Activated CD4-positive, alpha-beta T cell treated with anti-CD3 and anti-CD28 coated beads, Interleukin-2, amount 10 ng/mL, durations not matched to agents 24 days and 14 days (primary cell): ENCODE measurements at regions not wholly inside any gene's neighbourhood (a gene's known extent, or its start where the extent isn't known, plus 50 kb on each side); places are given as distances from the start of the nearest gene placed in this dataset.

Source experiments
- DNase-seq: peaks from one replicate; pipeline ENCODE4 v3.0.0; 2022
- H3K27ac Mint-ChIP-seq: one replicate; pipeline ENCODE4 v1.8.0; 2022; ENCODE audit warnings: mild to moderate bottlenecking, mixed read lengths
- H3K27me3 Mint-ChIP-seq: one replicate; pipeline ENCODE4 v1.8.0; 2022; ENCODE audit warnings: mixed read lengths
- H3K36me3 Mint-ChIP-seq: one replicate; pipeline ENCODE4 v1.8.0; 2022; ENCODE audit warnings: low read depth, mild to moderate bottlenecking, mixed read lengths
- H3K4me1 Mint-ChIP-seq: one replicate; pipeline ENCODE4 v1.8.0; 2021; ENCODE audit warnings: mixed read lengths
- H3K4me3 Mint-ChIP-seq: one replicate; pipeline ENCODE4 v1.8.0; 2022; ENCODE audit warnings: mild to moderate bottlenecking, moderate library complexity, mixed read lengths
- H3K9me3 Mint-ChIP-seq: one replicate; pipeline ENCODE4 v1.8.0; 2021; ENCODE audit warnings: mixed read lengths
- intact Hi-C: fragments of 100-400 bp; cut with micrococcal nuclease; formaldehyde crosslinking; loops from one replicate; pipeline ENCODE4 v1.15.1; 2023

- H3K27me3 Mint-ChIP-seq: no peaks in the 10 kb centered on the region
- intact Hi-C loops: no loop called here
- H3K9me3 Mint-ChIP-seq: peaks cover 3% of the 10 kb centered on the region
- no peaks in the 10 kb centered on the region for H3K4me1 Mint-ChIP-seq
- no peaks in the 10 kb centered on the region for H3K36me3 Mint-ChIP-seq
- DNase-seq: no peak
- H3K4me3 Mint-ChIP-seq: no peak overlapping the region
- H3K27ac Mint-ChIP-seq: no peak overlapping the region
These were observed 415.2 kb upstream of the DAB1 start for GRCh38 chr1:57839067-57839466.

GRCh38 chr1:57835620-57836019, 411.8 kb upstream of the DAB1 start:
- H3K4me1 Mint-ChIP-seq: no peaks in the 10 kb centered on the region
- DNase-seq: no peak
- H3K27ac Mint-ChIP-seq: no peak overlapping the region
- no peaks in the 10 kb centered on the region for H3K36me3 Mint-ChIP-seq
- intact Hi-C loops: no loop called here
- peaks cover 3% of the 10 kb centered on the region for H3K9me3 Mint-ChIP-seq
- no peaks in the 10 kb centered on the region for H3K27me3 Mint-ChIP-seq
- no peak overlapping the region for H3K4me3 Mint-ChIP-seq

DNA sequence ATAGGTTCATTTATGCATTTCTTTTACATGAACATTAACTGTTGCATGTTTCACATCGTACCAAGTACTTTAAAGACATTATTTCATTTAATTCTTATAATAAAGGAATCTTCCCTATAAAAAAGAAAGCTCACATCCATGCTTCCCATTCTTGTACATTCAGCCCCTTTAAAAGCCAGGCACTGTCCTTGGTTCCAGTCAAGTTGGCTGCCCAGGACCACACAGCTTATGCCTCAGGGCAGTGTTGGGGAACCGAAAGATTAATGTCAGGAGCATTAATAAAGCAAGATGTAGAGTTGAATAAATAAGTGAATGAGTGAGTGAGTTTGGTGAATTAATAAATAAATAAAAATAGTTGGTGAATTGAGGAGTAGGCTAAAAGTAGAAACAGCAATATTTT, 409.4 kb upstream of the DAB1 start:
- H3K36me3 Mint-ChIP-seq: no peaks in the 10 kb centered on the region
- H3K9me3 Mint-ChIP-seq: no peaks in the 10 kb centered on the region
- no peak overlapping the region for H3K4me3 Mint-ChIP-seq
- no peaks in the 10 kb centered on the region for H3K4me1 Mint-ChIP-seq
- H3K27ac Mint-ChIP-seq: no peak overlapping the region
- intact Hi-C loops: no loop called here
- no peak for DNase-seq
- no peaks in the 10 kb centered on the region for H3K27me3 Mint-ChIP-seq

- intact Hi-C loops: no loop called here
- Mint-ChIP-seq H3K4me1 (no peaks in the 10 kb centered on the region), H3K27me3 (no peaks in the 10 kb centered on the region), H3K9me3 (no peaks in the 10 kb centered on the region), H3K36me3 (no peaks in the 10 kb centered on the region), H3K4me3 (no peak overlapping the region), H3K27ac (no peak overlapping the region)
- DNase-seq: no peak
These were observed 408.8 kb upstream of the DAB1 start for GRCh38 chr1:57832612-57833011.

DNA sequence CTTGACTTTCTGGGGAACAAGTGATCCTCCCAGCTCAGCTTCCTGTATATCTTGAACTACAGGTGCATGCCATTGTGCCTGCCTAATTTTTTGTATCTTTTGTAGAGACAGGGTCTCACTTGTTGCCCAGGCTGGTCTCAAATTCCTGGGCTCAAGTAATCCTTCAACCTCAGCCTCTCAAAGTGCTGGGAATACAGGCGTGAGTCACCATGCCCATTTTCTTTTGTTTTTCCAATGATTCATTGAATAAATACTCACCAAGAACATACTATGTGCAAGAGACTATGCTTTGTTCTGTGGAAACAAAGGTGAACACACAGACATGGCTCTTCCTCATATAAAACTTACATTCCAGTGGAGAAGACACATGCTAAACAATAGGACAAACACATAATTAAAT, 407.8 kb upstream of the DAB1 start:
- no peak for DNase-seq
- H3K36me3 Mint-ChIP-seq: no peaks in the 10 kb centered on the region
- no peaks in the 10 kb centered on the region for H3K4me1 Mint-ChIP-seq
- H3K9me3 Mint-ChIP-seq: no peaks in the 10 kb centered on the region
- no peak overlapping the region for H3K4me3 Mint-ChIP-seq
- H3K27me3 Mint-ChIP-seq: no peaks in the 10 kb centered on the region
- no peak overlapping the region for H3K27ac Mint-ChIP-seq
- intact Hi-C loops: no loop called here

DNA sequence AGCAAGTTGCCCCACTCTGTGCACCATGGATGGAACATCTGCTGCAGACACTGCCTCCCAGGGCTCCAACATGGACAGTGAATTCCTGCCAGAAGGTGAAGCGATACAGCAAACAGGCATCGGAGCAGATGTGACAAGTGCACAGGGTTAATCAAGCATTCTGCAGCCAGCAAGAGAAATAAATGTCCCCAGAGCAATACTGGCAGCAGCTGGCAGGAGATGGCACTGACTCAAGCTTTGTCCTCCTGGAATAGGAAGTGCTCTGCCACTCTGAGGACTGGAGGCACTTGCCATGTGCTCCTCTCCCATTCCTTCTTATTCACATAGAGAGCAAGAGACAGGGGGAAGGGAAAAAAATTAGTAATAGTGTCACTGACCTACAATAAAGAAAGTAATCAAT, 402.7 kb upstream of the DAB1 start:
- no peak overlapping the region for H3K27ac Mint-ChIP-seq
- H3K4me1 Mint-ChIP-seq: no peaks in the 10 kb centered on the region
- no peak overlapping the region for H3K4me3 Mint-ChIP-seq
- H3K27me3 Mint-ChIP-seq: no peaks in the 10 kb centered on the region
- H3K9me3 Mint-ChIP-seq: no peaks in the 10 kb centered on the region
- DNase-seq: no peak
- intact Hi-C loops: no loop called here
- no peaks in the 10 kb centered on the region for H3K36me3 Mint-ChIP-seq

- DNase-seq: no peak
- no peak overlapping the region for H3K4me3 Mint-ChIP-seq
- H3K27ac Mint-ChIP-seq: no peak overlapping the region
- intact Hi-C loops: no loop called here
- H3K27me3 Mint-ChIP-seq: peaks cover 2% of the 10 kb centered on the region
- H3K9me3 Mint-ChIP-seq: no peaks in the 10 kb centered on the region
- no peaks in the 10 kb centered on the region for H3K4me1 Mint-ChIP-seq
- H3K36me3 Mint-ChIP-seq: no peaks in the 10 kb centered on the region
These were observed 400.7 kb upstream of the DAB1 start for GRCh38 chr1:57824535-57824934.

- no peaks in the 10 kb centered on the region for H3K4me1 Mint-ChIP-seq
- intact Hi-C loops: no loop called here
- H3K36me3 Mint-ChIP-seq: no peaks in the 10 kb centered on the region
- no peaks in the 10 kb centered on the region for H3K9me3 Mint-ChIP-seq
- H3K27me3 Mint-ChIP-seq: peaks cover 2% of the 10 kb centered on the region
- DNase-seq: no peak
- H3K4me3 Mint-ChIP-seq: no peak overlapping the region
- H3K27ac Mint-ChIP-seq: no peak overlapping the region
These were observed 396.7 kb upstream of the DAB1 start for GRCh38 chr1:57820356-57821095.

DNA sequence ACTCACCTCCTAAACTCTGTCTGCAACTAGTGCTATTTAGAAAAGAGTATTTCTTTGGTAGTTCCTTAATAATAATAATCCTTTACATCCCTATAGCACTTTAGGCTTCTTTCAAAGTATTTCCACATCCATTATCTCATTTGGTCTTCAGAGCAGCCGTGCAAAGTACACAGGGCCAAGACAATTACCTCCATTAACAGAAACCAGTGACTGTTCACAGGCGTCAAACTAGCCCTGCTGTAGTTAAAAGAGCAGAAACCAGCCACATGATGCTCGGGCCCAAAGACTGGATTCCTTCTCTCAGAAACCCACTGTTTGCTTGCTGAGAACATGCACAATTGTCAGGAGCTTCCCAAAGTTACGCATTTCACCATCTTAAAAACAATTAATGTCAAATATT, 396.0 kb upstream of the DAB1 start:
- no peaks in the 10 kb centered on the region for H3K36me3 Mint-ChIP-seq
- H3K27ac Mint-ChIP-seq: no peak overlapping the region
- peaks cover 2% of the 10 kb centered on the region for H3K27me3 Mint-ChIP-seq
- no peak overlapping the region for H3K4me3 Mint-ChIP-seq
- intact Hi-C loops: no loop called here
- H3K9me3 Mint-ChIP-seq: no peaks in the 10 kb centered on the region
- no peak for DNase-seq
- no peaks in the 10 kb centered on the region for H3K4me1 Mint-ChIP-seq

- no peak for DNase-seq
- intact Hi-C loops: no loop called here
- Mint-ChIP-seq H3K9me3 (no peaks in the 10 kb centered on the region), H3K4me1 (no peaks in the 10 kb centered on the region), H3K27ac (no peak overlapping the region), H3K27me3 (no peaks in the 10 kb centered on the region), H3K36me3 (no peaks in the 10 kb centered on the region), H3K4me3 (no peak overlapping the region)
These were observed 379.7 kb upstream of the DAB1 start for GRCh38 chr1:57803586-57803985.

DNA sequence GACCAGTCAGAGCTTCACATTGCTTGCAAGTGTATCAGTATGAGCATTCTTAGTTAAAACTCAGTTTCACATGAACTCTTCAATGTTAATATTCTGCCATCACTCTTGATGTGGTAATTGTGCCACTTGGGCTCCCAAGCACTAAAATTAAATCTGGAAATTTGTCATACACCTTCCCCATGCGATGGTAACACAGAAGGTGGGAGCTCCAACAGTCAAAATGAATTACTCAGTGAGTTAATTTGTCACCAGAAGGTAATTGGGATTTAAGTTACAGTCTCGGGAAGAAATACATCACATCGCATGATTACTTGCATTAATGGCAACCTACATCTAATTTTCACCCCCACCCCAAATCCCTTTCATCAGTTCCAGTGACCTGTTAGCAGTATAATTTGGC, 376.5 kb upstream of the DAB1 start:
- H3K27ac Mint-ChIP-seq: no peak overlapping the region
- no peak for DNase-seq
- intact Hi-C loops: no loop called here
- no peak overlapping the region for H3K4me3 Mint-ChIP-seq
- no peaks in the 10 kb centered on the region for H3K9me3 Mint-ChIP-seq
- no peaks in the 10 kb centered on the region for H3K36me3 Mint-ChIP-seq
- no peaks in the 10 kb centered on the region for H3K27me3 Mint-ChIP-seq
- H3K4me1 Mint-ChIP-seq: no peaks in the 10 kb centered on the region

- Mint-ChIP-seq H3K27me3 (no peaks in the 10 kb centered on the region), H3K9me3 (no peaks in the 10 kb centered on the region), H3K4me1 (no peaks in the 10 kb centered on the region), H3K36me3 (no peaks in the 10 kb centered on the region), H3K27ac (no peak overlapping the region), H3K4me3 (no peak overlapping the region)
- intact Hi-C loops: no loop called here
- no peak for DNase-seq
These were observed 375.7 kb upstream of the DAB1 start for GRCh38 chr1:57799490-57800115.

DNA sequence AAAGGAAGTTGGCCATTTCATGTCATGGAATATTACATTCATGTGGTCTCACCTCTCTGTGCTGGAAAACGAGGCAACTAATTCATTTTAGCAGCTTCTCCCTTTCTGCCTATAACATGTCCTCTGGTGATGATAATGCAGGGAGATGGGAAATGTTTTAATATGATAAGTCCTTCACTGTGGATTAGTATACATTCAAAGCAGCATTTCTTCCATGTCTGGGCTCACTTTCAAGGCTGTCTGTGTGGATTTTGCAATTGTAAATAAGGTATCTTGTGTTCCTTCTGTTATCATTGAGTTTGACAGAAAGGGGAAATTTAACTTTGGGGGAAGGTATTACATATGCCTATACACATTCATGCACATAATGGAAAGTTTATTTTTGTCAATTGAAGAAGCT, 374.7 kb upstream of the DAB1 start:
- no peaks in the 10 kb centered on the region for H3K36me3 Mint-ChIP-seq
- no peak overlapping the region for H3K27ac Mint-ChIP-seq
- H3K27me3 Mint-ChIP-seq: no peaks in the 10 kb centered on the region
- no peaks in the 10 kb centered on the region for H3K4me1 Mint-ChIP-seq
- H3K9me3 Mint-ChIP-seq: no peaks in the 10 kb centered on the region
- intact Hi-C loops: no loop called here
- no peak for DNase-seq
- no peak overlapping the region for H3K4me3 Mint-ChIP-seq

GRCh38 chr1:57797084-57797483, 373.2 kb upstream of the DAB1 start:
- no peak for DNase-seq
- Mint-ChIP-seq H3K27ac (no peak overlapping the region), H3K27me3 (no peaks in the 10 kb centered on the region), H3K9me3 (no peaks in the 10 kb centered on the region), H3K4me1 (no peaks in the 10 kb centered on the region), H3K4me3 (no peak overlapping the region), H3K36me3 (no peaks in the 10 kb centered on the region)
- intact Hi-C loops: no loop called here

DNA sequence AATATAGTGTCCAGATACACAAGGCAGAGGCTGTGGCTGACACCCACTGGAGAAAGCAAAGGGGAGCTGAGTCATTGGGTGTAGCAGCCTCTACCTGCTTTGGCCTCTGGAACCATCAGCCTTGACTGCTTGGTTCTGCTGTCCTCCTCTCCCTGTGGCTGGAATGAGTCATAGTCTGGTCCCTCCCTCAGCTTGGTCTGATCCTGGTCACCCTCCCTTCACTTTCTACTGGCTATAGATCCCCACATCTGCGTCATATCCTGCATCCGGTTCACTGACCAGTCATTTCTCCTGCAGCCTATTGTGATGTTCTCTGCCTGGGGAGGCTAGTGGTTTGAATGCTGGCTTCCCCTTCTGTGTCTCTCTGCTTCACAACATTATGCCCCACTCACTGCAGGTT, 372.8 kb upstream of the DAB1 start:
- Mint-ChIP-seq H3K4me3 (no peak overlapping the region), H3K27ac (no peak overlapping the region), H3K4me1 (no peaks in the 10 kb centered on the region), H3K36me3 (no peaks in the 10 kb centered on the region), H3K27me3 (no peaks in the 10 kb centered on the region), H3K9me3 (no peaks in the 10 kb centered on the region)
- DNase-seq: no peak
- intact Hi-C loops: no loop called here
